GM12864 (cell line): ENCODE measurements at regions not wholly inside any gene's neighbourhood (a gene's known extent, or its start where the extent isn't known, plus 50 kb on each side); places are given as distances from the start of the nearest gene placed in this dataset.
"Not testable (repeated sequence)": the region's sequence is repeated elsewhere in the genome, so short reads cannot be mapped to it uniquely, and the experiment has no call there.

Experiments
- DNase-seq: peaks from one replicate; pipeline ENCODE4 v3.0.0-alpha.2; 2011; ENCODE audit warnings: low read depth
- H3K4me3 ChIP-seq: 2 replicates; pipeline ENCODE4 v1.5.1; 2011; ENCODE audit warnings: mild to moderate bottlenecking, low read depth, low read length, control low read depth
- CTCF ChIP-seq: IDR thresholded peaks from 2 replicates; pipeline ENCODE4 v1.5.1; 2011; ENCODE audit warnings: low read depth, mild to moderate bottlenecking, moderate library complexity, low read length, control low read depth, inconsistent platforms; ENCODE audit errors: missing control alignments

GRCh38 chr4:42781315-42781714 lies 111.2 kb upstream of the GRXCR1 start:
- DNase-seq = no peak
- no peak for TF ChIP-seq CTCF

GRCh38 chr4:42778349-42778748 lies 114.2 kb upstream of the GRXCR1 start:
- no peak for TF ChIP-seq CTCF
- H3K4me3 ChIP-seq = no peak overlapping the region
- DNase-seq = no peak

More at GRCh38 chr4:42781315-42781714, 111.2 kb upstream of the GRXCR1 start:
- no peak overlapping the region for H3K4me3 ChIP-seq

- H3K4me3 ChIP-seq = no peak overlapping the region
- TF ChIP-seq CTCF = peak; percentile 47
- no peak for DNase-seq
Measured at GRCh38 chr4:42768125-42768748, 111.3 kb upstream of the ATP8A1 start.

- DNase-seq = no peak
- no peak overlapping the region for H3K4me3 ChIP-seq
- no peak for TF ChIP-seq CTCF
Measured at GRCh38 chr4:42767669-42768068, 110.8 kb upstream of the ATP8A1 start.

- no peak for TF ChIP-seq CTCF
- no peak for DNase-seq
- H3K4me3 ChIP-seq = no peak overlapping the region
Measured at GRCh38 chr4:42761804-42762203, 104.9 kb upstream of the ATP8A1 start.

- DNase-seq, H3K4me3 ChIP-seq: not testable (repeated sequence)
Measured at GRCh38 chr4:42754965-42755364, 98.1 kb upstream of the ATP8A1 start.

GRCh38 chr4:42751587-42751986 lies 94.7 kb upstream of the ATP8A1 start:
- no peak for TF ChIP-seq CTCF
- no peak overlapping the region for H3K4me3 ChIP-seq
- no peak for DNase-seq
